ENCODE measurements at regions not wholly inside any gene's neighbourhood (a gene's known extent, or its start where the extent isn't known, plus 50 kb on each side); places are given as distances from the start of the nearest gene placed in this dataset.

DNA sequence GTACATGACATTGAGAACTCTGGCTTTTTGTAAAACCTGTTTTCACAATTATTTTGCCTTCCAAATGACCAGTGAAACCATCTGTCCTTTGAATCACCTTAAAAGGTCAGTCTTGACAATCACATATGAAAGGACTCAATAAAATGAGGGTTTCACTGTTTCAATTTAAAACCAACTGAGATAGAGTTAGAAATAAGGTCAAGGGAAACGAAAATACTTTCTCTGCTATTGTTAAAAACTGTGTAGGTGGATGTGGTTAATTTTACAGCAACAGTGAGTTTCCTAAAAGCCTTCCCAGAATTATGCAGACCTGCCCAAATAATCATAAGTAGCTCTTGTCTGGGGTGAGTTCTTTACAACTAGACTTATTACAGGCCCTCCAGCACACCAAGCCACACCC is 839.9 kb downstream of the RAB28 start:
- Histone ChIP-seq H3K4me1 (ENCODE audit: control insufficient read depth in 1 of 2, insufficient read depth in 2 of 2, low read length in 2 of 2) (no peaks in the 10 kb centered on the region), H3K79me2 (ENCODE audit: insufficient read depth, low read length) (no peaks in the 10 kb centered on the region), H3K27me3 (ENCODE audit: insufficient read depth, low read length) (no peaks in the 10 kb centered on the region), H4K20me1 (ENCODE audit: insufficient read depth) (no peaks in the 10 kb centered on the region), H3K9me2 (ENCODE audit: insufficient read depth) (no peaks in the 10 kb centered on the region), H3K9me3 (ENCODE audit: control insufficient read depth in 1 of 2, insufficient read depth in 1 of 2, low read depth in 1 of 2, low read length in 2 of 2) (no peaks in the 10 kb centered on the region), H3K36me3 (ENCODE audit: control insufficient read depth in 1 of 2, insufficient read depth in 2 of 2, low read length in 2 of 2) (no peaks in the 10 kb centered on the region), H2AFZ (ENCODE audit: low read depth, low read length, poor library complexity, severe bottlenecking) (no peak overlapping the region), H3K4me3 (replicated peaks in 1 of 2; ENCODE audit: low read depth in 1 of 2, low read length in 2 of 2) (no peak overlapping the region), H3K4me2 (ENCODE audit: low read length) (no peak overlapping the region), H3K27ac (ENCODE audit: low read depth, low read length) (no peak overlapping the region), H3K9ac (ENCODE audit: low read length) (no peak overlapping the region)
- DNase-seq (ENCODE audit: low read depth, low spot score), result no peak
- RAD21 ChIA-PET (ENCODE audit: low non-redundant PET in 1 of 2, low total read pairs in 2 of 2, uncharacterized antibody in 2 of 2, unreplicated experiment in 2 of 2), result no interaction called here
- TF ChIP-seq POLR2AphosphoS5 (IDR thresholded peaks at IDR 0.05; ENCODE audit: low read depth, low read length) (no peak), EZH2 (IDR thresholded peaks at IDR 0.05) (no peak), SRF (IDR thresholded peaks at IDR 0.05; ENCODE audit: low read depth) (no peak), CEBPB (IDR thresholded peaks at IDR 0.05; ENCODE audit: low read depth) (no peak), ZNF274 (IDR thresholded peaks at IDR 0.05; ENCODE audit: low read depth, low read length) (no peak), RAD21 (IDR thresholded peaks at IDR 0.05; ENCODE audit: low read depth) (no peak), YY1 (IDR thresholded peaks at IDR 0.05; ENCODE audit: extremely low read depth, insufficient replicate concordance, low read depth, low read length) (no peak), CBX3 (IDR thresholded peaks at IDR 0.05; ENCODE audit: low read depth) (no peak), ZFX (IDR thresholded peaks at IDR 0.05) (no peak), JUND (IDR thresholded peaks at IDR 0.05) (no peak), EGR1 (IDR thresholded peaks at IDR 0.05; ENCODE audit: low read depth) (no peak), ZBTB33 (IDR thresholded peaks at IDR 0.05; ENCODE audit: extremely low read depth, insufficient replicate concordance, low read length) (no peak), FOSL1 (IDR thresholded peaks at IDR 0.05; ENCODE audit: low read depth) (no peak), EZH2phosphoT487 (IDR thresholded peaks at IDR 0.05; ENCODE audit: borderline replicate concordance) (no peak), TCF7L2 (IDR thresholded peaks at IDR 0.05; ENCODE audit: borderline replicate concordance, extremely low read depth, insufficient read depth, insufficient read length) (no peak), POLR2A (IDR thresholded peaks at IDR 0.05; ENCODE audit: borderline replicate concordance, extremely low read depth, insufficient read depth, insufficient read length) (no peak)
- TF ChIP-seq, protein P1, sequence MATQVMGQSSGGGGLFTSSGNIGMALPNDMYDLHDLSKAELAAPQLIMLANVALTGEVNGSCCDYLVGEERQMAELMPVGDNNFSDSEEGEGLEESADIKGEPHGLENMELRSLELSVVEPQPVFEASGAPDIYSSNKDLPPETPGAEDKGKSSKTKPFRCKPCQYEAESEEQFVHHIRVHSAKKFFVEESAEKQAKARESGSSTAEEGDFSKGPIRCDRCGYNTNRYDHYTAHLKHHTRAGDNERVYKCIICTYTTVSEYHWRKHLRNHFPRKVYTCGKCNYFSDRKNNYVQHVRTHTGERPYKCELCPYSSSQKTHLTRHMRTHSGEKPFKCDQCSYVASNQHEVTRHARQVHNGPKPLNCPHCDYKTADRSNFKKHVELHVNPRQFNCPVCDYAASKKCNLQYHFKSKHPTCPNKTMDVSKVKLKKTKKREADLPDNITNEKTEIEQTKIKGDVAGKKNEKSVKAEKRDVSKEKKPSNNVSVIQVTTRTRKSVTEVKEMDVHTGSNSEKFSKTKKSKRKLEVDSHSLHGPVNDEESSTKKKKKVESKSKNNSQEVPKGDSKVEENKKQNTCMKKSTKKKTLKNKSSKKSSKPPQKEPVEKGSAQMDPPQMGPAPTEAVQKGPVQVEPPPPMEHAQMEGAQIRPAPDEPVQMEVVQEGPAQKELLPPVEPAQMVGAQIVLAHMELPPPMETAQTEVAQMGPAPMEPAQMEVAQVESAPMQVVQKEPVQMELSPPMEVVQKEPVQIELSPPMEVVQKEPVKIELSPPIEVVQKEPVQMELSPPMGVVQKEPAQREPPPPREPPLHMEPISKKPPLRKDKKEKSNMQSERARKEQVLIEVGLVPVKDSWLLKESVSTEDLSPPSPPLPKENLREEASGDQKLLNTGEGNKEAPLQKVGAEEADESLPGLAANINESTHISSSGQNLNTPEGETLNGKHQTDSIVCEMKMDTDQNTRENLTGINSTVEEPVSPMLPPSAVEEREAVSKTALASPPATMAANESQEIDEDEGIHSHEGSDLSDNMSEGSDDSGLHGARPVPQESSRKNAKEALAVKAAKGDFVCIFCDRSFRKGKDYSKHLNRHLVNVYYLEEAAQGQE (IDR thresholded peaks at IDR 0.05; ENCODE audit: low read depth), result no peak
- TF ChIP-seq, protein P2, sequence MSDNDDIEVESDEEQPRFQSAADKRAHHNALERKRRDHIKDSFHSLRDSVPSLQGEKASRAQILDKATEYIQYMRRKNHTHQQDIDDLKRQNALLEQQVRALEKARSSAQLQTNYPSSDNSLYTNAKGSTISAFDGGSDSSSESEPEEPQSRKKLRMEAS (IDR thresholded peaks at IDR 0.05), result no peak
- TF ChIP-seq, protein P3, sequence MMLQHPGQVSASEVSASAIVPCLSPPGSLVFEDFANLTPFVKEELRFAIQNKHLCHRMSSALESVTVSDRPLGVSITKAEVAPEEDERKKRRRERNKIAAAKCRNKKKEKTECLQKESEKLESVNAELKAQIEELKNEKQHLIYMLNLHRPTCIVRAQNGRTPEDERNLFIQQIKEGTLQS (IDR thresholded peaks at IDR 0.05), result no peak
- POLR2A ChIA-PET, result no interaction called here
- BruUV-seq (replicated peaks), result no TSS peak
- intact Hi-C loops (cut with micrococcal nuclease), result no loop called here
- CTCF ChIA-PET, result no interaction called here
- ATAC-seq, result no peak
